AG09309 (cell line): ENCODE measurements at regions not wholly inside any gene's neighbourhood (a gene's known extent, or its start where the extent isn't known, plus 50 kb on each side); places are given as distances from the start of the nearest gene placed in this dataset.

Experiments
- DNase-seq: peaks from one replicate; pipeline ENCODE4 v3.0.0-alpha.2; 2010; ENCODE audit warnings: low read depth
- H3K4me3 ChIP-seq: 2 replicates; pipeline ENCODE4 v1.5.1; 2011; ENCODE audit warnings: mild to moderate bottlenecking, low read depth, low read length, moderate library complexity; ENCODE audit not compliant: control insufficient read depth
- TF ChIP-seq, protein P1 (sequence below): IDR thresholded peaks from 2 replicates; pipeline ENCODE4 v1.5.1; 2011; ENCODE audit warnings: mild to moderate bottlenecking, low read depth, low read length, inconsistent platforms; ENCODE audit not compliant: insufficient read depth, control insufficient read depth; ENCODE audit errors: missing control alignments

GRCh38 chr13:68019901-68020300 lies 789.8 kb upstream of the PCDH9 start:
- DNase-seq, result no peak
- TF ChIP-seq, protein P1, sequence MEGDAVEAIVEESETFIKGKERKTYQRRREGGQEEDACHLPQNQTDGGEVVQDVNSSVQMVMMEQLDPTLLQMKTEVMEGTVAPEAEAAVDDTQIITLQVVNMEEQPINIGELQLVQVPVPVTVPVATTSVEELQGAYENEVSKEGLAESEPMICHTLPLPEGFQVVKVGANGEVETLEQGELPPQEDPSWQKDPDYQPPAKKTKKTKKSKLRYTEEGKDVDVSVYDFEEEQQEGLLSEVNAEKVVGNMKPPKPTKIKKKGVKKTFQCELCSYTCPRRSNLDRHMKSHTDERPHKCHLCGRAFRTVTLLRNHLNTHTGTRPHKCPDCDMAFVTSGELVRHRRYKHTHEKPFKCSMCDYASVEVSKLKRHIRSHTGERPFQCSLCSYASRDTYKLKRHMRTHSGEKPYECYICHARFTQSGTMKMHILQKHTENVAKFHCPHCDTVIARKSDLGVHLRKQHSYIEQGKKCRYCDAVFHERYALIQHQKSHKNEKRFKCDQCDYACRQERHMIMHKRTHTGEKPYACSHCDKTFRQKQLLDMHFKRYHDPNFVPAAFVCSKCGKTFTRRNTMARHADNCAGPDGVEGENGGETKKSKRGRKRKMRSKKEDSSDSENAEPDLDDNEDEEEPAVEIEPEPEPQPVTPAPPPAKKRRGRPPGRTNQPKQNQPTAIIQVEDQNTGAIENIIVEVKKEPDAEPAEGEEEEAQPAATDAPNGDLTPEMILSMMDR, result no peak
- no peak overlapping the region for H3K4me3 ChIP-seq

DNA sequence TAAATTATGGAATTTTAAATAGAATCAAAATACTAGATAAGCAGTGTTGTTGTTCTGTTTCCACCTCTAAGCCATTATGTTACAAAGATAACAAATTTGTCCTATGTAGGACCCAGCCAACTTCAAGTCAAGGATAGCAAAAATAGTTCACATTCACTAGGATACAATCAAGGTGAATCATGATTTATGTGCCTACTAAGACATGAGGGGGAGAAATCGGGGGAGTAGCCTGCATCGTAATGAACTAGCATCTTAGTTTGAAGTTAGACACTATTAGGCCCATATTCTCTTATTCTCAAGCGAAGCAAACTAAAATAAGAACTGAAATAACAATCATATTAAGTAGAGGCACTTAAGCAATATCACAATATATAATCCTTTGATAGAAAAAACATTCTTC lies 779.4 kb upstream of the PCDH9 start:
- DNase-seq, result no peak
- TF ChIP-seq, protein P1, result no peak

DNA sequence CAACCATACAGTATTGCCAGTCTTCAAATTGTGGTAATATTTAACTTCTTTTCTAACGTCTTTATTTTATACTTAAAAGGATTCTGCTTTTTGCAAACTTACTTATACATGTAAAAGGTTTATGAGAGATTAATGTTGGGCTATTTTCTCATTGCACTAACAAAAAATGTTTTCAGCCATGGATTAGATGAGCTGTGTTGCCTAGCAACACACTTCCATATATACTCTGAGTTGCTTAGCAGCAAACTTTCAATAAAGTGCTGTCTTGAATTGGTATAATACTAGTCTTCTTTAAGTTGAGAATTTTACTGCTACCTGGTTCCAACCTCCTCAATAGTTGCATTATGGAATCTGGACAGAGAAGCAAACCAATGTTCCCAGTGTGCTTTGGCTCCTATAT lies 777.4 kb upstream of the PCDH9 start:
- TF ChIP-seq, protein P1, result no peak
- no peak overlapping the region for H3K4me3 ChIP-seq
- no peak for DNase-seq

More for the DNA sequence above, 779.4 kb upstream of the PCDH9 start:
- H3K4me3 ChIP-seq, result no peak overlapping the region

- no peak overlapping the region for H3K4me3 ChIP-seq
- TF ChIP-seq, protein P1, result no peak
- DNase-seq, result no peak
These were observed 766.0 kb upstream of the PCDH9 start for GRCh38 chr13:67996101-67996500.

DNA sequence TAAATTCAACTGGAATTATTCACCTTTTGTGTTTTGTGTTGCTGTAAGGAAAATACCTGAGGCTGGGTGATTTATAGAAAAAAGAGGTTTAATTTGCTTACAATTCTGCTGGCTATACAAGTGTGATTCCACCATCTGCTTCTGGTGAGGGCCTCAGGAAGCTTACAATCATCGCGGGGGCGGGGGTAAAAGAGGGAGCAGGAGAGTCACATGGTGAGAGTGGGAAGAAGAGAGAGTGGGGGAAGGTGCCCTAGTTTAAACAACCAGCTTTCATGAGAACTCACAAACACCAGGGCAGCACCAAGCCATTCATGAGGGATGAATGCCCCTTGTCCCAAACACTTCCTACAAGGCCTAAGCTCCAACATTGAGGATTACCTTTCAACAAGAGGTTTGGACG lies 760.7 kb upstream of the PCDH9 start:
- H3K4me3 ChIP-seq, result no peak overlapping the region
- DNase-seq, result no peak
- TF ChIP-seq, protein P1, result no peak

DNA sequence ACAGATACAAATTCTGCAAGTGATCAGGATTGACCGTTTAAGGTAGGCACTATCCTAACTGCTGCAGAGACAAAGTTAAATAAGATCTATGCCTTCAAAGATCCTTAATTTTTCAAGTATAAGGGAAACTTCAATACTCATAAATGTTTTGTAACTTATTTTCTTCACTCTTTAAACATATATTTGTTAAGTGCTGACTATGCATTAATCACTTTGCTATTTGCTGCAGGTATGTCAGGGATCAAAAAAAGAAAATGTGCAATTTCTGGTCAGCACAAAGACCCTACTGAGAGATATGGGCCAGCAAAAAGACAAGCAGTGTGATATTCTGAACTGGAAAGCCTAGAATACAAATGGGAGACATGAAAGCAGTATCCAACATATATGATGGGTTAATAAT lies 756.1 kb upstream of the PCDH9 start:
- no peak overlapping the region for H3K4me3 ChIP-seq
- TF ChIP-seq, protein P1, result no peak
- DNase-seq, result no peak

DNA sequence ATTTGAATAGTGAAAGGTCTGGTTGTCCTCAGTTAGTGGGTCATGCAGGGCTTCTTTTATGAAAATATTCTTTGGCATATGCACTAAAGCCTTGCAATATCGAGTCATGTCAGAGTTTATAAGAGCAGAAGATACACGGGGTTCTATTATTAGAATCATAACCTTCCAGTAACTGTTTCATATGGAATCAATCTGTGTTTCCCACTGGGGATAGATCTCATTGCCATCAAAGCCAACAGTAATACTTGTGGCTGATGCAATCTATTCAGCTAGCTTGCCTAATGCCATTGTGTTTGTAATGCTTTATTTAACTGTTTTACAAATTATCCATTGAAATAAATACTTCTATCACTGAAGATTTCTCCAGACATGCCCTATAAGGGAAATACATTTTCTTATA lies 746.9 kb upstream of the PCDH9 start:
- DNase-seq, result no peak
- no peak overlapping the region for H3K4me3 ChIP-seq
- TF ChIP-seq, protein P1, result no peak
